Loucy (cell line): ENCODE measurements at regions not wholly inside any gene's neighbourhood (a gene's known extent, or its start where the extent isn't known, plus 50 kb on each side); places are given as distances from the start of the nearest gene placed in this dataset.

Experiments used
- H2AFZ ChIP-seq: fragments of 200-600 bp; sonication (generic); 2 replicates; pipeline ENCODE4 v1.6.0; 2016; ENCODE audit warnings: antibody characterized with exemption, mild to moderate bottlenecking, low read length, moderate library complexity
- H3F3A ChIP-seq: fragments of 200-600 bp; 2 replicates; pipeline ENCODE4 v1.6.0; 2016; ENCODE audit warnings: antibody characterized with exemption, low read depth, mild to moderate bottlenecking
- H3K27me3 ChIP-seq: fragments of 200-600 bp; sonication (generic); 2 replicates; pipeline ENCODE4 v1.6.1; 2014; ENCODE audit warnings: low read length, mild to moderate bottlenecking; ENCODE audit not compliant: insufficient read depth, poor library complexity, severe bottlenecking
- H3K36me3 ChIP-seq: fragments of 200-600 bp; sonication (generic); 2 replicates; pipeline ENCODE4 v1.6.1; 2016; ENCODE audit warnings: low read length; ENCODE audit not compliant: insufficient read depth
- H3K4me1 ChIP-seq: fragments of 200-600 bp; sonication (generic); 2 replicates; pipeline ENCODE4 v1.5.1; 2014; ENCODE audit warnings: low read length, mild to moderate bottlenecking; ENCODE audit not compliant: insufficient read depth, poor library complexity, severe bottlenecking
- H3K4me2 ChIP-seq: fragments of 200-600 bp; sonication (generic); 2 replicates; pipeline ENCODE4 v1.6.0; 2014; ENCODE audit warnings: antibody characterized with exemption, low read length, low read depth, mild to moderate bottlenecking; ENCODE audit not compliant: poor library complexity, severe bottlenecking
- H3K4me3 ChIP-seq: fragments of 200-600 bp; sonication (generic); 2 replicates; pipeline ENCODE4 v1.5.1; 2014; ENCODE audit warnings: low read length, mild to moderate bottlenecking, mixed read lengths; ENCODE audit not compliant: poor library complexity, severe bottlenecking
- H3K79me2 ChIP-seq: fragments of 200-600 bp; sonication (generic); 2 replicates; pipeline ENCODE4 v1.6.1; 2014; ENCODE audit warnings: low read length; ENCODE audit not compliant: insufficient read depth
- H3K9ac ChIP-seq: fragments of 200-600 bp; sonication (generic); 2 replicates; pipeline ENCODE4 v1.6.0; 2014; ENCODE audit warnings: mild to moderate bottlenecking, low read depth, low read length, moderate library complexity; ENCODE audit not compliant: poor library complexity, severe bottlenecking
- H3K9me2 ChIP-seq: fragments of 200-600 bp; sonication (generic); replicated peaks from 2 replicates; pipeline ENCODE4 v1.6.1; 2016; ENCODE audit warnings: low read depth, low read length, mixed read lengths
- H3K9me3 ChIP-seq: fragments of 200-600 bp; sonication (generic); 2 replicates; pipeline ENCODE4 v1.6.1; 2014; ENCODE audit warnings: mild to moderate bottlenecking, antibody characterized with exemption, low read length, low read depth; ENCODE audit not compliant: insufficient read depth
- H4K20me1 ChIP-seq: fragments of 200-600 bp; sonication (generic); 2 replicates; pipeline ENCODE4 v1.6.0; 2014; ENCODE audit warnings: antibody characterized with exemption, low read length, mild to moderate bottlenecking; ENCODE audit not compliant: insufficient read depth, poor library complexity, severe bottlenecking
- EZH2phosphoT487 ChIP-seq: fragments of 200-600 bp; IDR thresholded peaks from 2 replicates; pipeline ENCODE4 v1.6.1; 2018; ENCODE audit warnings: antibody characterized with exemption, mild to moderate bottlenecking, moderate library complexity, borderline replicate concordance
- TF ChIP-seq, protein P1 (sequence below): fragments of 200-600 bp; sonication (generic); conservative IDR thresholded peaks from 2 replicates; pipeline ENCODE4 v1.5.1; 2014; ENCODE audit warnings: mild to moderate bottlenecking, antibody characterized with exemption, low read length

DNA sequence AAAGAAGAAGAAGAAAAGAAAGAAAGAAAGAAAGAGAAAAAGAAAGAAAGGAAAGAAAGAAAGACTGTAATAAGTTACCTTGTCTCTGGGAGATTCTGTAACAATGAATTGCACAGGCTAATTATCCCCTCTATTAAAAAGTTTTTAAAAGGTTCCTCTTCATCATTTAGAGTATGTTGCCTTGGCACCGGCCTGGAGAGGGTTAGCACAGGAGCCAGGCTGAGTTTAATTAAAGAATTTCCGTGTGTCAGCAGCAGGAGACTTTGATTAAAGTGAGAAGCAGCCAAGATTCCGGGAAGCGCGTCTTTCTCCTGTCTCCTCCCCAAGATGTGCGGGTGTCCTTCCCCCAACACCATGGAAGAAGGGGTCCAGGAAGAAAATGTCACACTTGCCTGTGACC is 92.8 kb upstream of the ETV6 start:
- no peaks in the 10 kb centered on the region for H3K9me2 ChIP-seq

DNA sequence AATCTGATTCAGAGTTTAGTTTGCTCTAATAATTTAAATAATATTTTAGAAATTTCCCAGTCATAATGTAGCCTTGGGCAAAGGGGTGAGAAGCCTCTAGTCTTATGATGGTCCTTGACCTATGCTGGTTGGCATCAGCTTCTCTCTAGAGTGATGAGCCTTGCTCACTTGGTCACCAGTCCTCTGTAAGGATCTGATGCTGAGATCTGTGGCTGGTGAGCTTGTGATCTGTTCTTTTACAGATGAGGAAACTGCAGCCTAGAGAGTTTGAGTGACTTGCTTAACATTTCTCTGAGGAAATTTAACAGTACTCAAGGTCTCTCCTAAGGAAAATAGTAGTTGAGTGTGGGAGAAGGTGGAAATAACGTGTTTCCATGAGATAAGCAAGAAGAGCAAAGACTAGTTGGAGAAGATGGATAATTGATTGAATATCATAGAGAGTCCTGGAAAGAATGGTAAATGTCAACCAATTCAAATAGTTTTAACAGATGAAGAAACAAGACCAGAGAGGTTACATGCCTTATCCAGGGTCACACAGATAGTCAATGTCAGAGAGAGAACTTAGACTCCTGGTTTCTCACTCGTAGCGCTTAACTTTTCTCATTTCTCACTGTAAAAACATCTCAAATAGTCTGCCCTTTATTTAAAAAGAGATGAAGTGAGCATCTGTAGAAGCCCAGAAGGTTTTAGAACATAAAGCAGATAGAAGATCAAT is 89.7 kb upstream of the ETV6 start:
- Histone ChIP-seq H3K36me3 (no peaks in the 10 kb centered on the region), H3K4me2 (no peak overlapping the region), H4K20me1 (no peaks in the 10 kb centered on the region), H3K79me2 (no peaks in the 10 kb centered on the region), H3F3A (no peaks in the 10 kb centered on the region), H2AFZ (no peak overlapping the region), H3K27me3 (no peaks in the 10 kb centered on the region), H3K4me3 (no peak overlapping the region), H3K4me1 (no peaks in the 10 kb centered on the region), H3K9me2 (no peaks in the 10 kb centered on the region), H3K9me3 (no peaks in the 10 kb centered on the region), H3K9ac (no peak overlapping the region)
- TF ChIP-seq, protein P1, sequence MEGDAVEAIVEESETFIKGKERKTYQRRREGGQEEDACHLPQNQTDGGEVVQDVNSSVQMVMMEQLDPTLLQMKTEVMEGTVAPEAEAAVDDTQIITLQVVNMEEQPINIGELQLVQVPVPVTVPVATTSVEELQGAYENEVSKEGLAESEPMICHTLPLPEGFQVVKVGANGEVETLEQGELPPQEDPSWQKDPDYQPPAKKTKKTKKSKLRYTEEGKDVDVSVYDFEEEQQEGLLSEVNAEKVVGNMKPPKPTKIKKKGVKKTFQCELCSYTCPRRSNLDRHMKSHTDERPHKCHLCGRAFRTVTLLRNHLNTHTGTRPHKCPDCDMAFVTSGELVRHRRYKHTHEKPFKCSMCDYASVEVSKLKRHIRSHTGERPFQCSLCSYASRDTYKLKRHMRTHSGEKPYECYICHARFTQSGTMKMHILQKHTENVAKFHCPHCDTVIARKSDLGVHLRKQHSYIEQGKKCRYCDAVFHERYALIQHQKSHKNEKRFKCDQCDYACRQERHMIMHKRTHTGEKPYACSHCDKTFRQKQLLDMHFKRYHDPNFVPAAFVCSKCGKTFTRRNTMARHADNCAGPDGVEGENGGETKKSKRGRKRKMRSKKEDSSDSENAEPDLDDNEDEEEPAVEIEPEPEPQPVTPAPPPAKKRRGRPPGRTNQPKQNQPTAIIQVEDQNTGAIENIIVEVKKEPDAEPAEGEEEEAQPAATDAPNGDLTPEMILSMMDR: no peak
- TF ChIP-seq EZH2phosphoT487: no peak

More for the DNA sequence above, 92.8 kb upstream of the ETV6 start:
- Histone ChIP-seq H3K4me3 (no peak overlapping the region), H3K9me3 (no peaks in the 10 kb centered on the region), H3K4me2 (no peak overlapping the region), H3K9ac (no peak overlapping the region), H4K20me1 (no peaks in the 10 kb centered on the region), H3K4me1 (no peaks in the 10 kb centered on the region), H3K36me3 (no peaks in the 10 kb centered on the region), H2AFZ (no peak overlapping the region), H3F3A (no peaks in the 10 kb centered on the region), H3K27me3 (no peaks in the 10 kb centered on the region), H3K79me2 (no peaks in the 10 kb centered on the region)
- TF ChIP-seq, protein P1: no peak
- TF ChIP-seq EZH2phosphoT487: no peak

DNA sequence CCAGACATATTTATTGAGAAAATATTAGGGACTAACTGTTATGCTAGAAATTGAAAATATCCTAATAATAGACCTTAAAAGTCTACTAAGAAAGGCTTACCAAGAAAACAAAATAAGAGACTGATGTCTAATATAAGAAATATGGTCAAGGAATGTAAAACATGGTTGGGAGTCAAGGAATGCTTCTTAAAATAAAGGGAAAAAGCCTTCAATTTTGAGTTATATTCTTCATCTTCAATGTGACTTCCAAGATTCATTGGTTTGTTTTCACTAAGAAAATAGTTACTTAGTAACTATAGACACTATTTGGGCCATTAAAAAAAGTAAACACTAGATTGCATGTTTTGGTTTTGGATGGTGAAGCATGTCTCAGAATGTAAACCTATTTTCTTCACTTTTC is 88.1 kb upstream of the ETV6 start:
- Histone ChIP-seq H3K4me1 (no peaks in the 10 kb centered on the region), H3K9ac (no peak overlapping the region), H3K9me2 (no peaks in the 10 kb centered on the region), H3K27me3 (no peaks in the 10 kb centered on the region), H3K79me2 (no peaks in the 10 kb centered on the region), H3K9me3 (no peaks in the 10 kb centered on the region), H4K20me1 (no peaks in the 10 kb centered on the region), H3F3A (no peaks in the 10 kb centered on the region), H3K4me2 (no peak overlapping the region), H3K36me3 (no peaks in the 10 kb centered on the region), H3K4me3 (no peak overlapping the region), H2AFZ (no peak overlapping the region)
- TF ChIP-seq, protein P1: no peak
- TF ChIP-seq EZH2phosphoT487: no peak
